ENCODE measurements at regions not wholly inside any gene's neighbourhood (a gene's known extent, or its start where the extent isn't known, plus 50 kb on each side); places are given as distances from the start of the nearest gene placed in this dataset.
"Not testable (repeated sequence)": the region's sequence is repeated elsewhere in the genome, so short reads cannot be mapped to it uniquely, and the experiment has no call there.

DNA sequence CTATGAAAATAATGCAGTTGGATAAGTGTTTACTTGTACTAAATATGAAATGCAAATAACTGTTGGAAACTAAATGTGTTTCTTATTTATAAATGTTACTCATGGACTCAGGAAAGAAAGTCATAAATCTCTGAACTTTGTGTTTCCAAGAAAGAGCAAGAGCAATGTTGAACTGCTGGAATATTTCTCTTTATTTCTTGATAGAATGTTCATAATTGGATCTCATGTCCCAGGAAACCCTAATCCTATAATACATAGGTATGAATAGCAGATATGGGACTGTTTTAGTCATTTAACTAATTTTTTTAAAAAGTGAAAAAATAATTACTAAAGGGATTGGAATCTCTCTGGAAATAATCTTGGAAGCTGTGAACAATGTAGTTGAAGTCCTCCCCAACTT lies 245.0 kb upstream of the ACTBL2 start:
- DNase-seq: no peak

DNA sequence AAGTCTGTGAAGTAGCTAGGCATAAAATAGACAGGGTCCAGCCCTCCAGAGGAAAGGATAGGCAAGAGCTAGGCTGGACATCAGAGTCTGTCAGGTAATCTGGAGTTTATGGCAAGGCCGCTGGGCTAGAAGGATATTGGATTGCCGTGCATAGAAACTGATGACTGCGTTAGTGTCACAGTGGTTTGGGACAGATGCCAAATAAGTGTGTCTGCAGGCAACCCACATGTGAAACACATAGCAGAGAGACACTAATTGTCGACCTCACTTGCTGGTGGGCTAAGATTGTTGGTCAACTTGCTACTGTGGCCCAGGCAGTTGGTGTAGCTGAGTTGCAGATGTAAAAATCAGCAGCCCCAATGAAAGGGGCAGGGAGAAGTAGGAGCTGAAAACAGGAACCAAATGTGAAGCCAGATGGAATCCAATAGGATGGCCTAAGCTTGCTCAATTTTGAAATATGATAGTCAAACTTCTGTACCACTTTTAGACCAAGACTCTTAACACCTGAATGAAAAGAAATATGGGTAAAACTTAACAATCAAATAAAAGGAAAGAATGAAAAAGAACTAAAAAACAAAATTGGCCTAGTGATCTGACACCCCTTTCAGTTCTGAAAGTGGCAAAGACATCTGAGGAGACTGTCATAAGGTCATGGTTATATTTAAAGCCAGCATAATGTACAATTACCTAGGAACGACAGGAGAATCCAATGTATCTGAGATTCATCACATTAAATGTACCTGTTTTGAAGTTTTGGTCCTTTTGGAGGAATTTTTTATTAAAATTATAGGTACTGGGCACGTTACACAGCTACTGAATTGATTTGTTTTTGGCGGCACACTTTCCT lies 243.3 kb upstream of the ACTBL2 start:
- no peak for DNase-seq

DNA sequence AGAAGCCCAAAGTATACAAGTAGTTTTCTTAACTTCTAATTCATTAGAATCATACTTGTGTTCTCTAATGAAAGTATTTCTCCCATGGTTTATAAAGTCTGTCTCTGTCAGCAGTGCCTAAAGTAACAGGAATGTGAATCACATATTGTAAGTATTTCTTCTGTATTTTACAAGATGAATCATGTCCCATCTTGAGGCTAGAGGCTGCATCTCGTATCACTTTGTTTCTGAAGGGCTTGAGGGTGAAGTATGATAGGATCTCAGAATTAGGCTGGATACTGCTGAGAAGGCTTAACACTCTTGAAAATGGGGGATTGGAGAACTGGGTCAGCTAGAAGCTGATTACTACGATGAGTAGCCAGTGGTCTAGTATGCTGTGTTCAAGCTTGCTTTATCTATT lies 242.2 kb upstream of the ACTBL2 start:
- DNase-seq: no peak

DNA sequence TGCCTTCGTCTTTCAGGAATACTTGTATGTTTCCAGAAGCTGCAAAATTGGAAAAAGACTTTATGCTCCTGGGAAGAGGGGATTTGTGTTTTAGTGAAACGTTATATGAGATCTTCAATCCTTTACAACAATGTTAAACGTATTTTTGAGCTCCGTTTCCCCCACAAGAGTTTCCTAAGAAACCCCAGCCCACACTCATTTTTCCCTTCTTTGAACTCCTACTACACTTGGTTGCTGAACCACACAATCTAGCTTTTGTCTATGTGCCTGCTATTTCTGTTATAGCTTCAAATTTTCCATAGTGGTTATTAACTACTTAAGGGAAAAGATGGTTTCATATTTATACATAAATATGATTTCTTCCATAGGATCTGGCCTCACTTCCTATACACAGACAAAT lies 238.6 kb upstream of the ACTBL2 start:
- no peak for DNase-seq

DNA sequence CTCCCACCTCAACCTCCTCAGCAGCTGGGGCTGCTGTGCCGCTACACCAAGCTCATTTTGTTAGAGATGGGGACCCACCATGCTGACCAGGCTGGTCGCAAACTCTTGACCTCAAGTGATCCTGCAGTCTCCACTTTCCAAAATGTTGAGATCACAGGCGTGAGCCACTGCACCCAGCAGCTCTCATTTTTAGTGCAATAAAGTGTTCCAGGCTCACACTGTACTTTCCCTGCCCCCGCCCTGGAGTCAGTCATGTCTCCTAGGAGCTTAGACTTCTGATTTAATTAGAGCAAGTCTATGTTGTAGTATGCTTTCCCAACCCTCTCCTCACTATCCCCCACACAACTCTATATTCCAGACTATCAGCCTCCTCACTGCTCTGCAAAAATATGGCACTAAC lies 238.0 kb upstream of the ACTBL2 start:
- DNase-seq: no peak

DNA sequence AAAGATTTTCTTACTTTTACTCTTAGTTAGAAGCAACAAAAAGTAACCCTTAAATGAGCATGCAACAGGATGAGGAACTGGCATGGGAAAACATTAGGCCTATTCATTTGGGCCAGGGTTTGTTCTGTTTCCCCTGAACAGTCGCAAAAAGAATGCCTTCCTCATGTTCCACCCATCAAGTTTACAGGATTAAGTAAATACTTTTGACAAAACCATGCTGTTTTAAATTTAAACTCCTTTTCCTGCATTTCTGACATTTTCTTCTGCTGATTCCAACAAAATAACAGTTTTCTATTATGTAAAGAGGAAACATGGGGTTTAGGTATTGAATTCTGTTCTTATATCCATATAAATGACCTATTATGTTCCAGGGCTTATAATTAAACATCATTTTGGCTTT lies 236.6 kb upstream of the ACTBL2 start:
- DNase-seq: no peak

DNA sequence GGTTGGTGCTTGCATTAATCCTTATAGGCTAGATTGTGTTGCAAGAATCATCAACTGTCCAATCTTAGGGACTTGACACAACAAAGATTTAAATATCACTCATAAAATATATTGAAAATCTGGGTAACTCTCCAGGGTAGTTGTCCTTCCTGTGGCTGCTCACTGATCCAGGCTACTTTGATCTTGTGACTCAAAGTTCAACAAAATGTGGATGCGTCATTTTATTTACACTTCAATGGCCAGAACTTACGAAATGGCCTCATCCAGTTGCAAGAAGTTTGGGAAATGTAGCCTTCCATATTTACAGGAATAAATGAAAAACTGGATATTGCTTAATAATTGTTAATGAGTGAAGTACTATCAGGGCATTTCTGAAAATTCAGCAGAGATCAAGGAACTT lies 235.5 kb upstream of the ACTBL2 start:
- no peak for DNase-seq

DNA sequence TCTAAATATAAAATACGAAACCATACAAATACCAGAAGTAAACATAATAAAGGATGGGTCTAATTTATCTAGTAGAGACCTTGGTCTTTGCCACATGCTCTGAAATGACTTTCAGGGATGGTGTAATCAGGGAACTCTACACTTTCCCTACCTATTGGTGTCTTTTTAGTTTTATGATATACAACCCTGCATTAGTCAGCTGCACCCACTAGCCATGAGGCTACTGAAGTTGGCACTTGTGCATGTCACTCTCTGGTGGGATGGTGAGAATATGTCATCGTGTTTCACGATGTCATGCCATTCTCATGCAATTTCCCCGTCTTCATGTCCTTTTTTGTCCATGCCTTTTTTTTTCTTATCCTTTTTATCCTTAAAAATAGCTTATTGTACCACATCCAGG lies 234.9 kb upstream of the ACTBL2 start:
- DNase-seq: no peak

DNA sequence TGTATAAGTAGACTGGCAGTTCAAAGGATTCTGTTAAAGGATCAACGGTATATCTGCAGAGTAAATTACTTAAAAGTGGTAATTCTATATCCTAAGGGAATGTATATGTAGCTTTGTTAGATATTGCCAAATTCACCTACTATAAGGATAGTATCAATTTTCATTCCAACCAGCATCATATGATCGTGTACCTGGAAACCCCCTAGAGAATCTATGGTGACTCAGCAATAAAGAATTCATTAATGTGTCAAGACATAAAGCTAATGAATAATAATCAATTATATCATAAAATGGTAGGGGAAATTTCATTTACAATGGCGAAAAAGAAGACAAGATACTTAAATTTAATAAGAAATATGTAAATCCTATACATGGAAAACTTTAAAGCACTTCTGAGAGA lies 234.1 kb upstream of the ACTBL2 start:
- DNase-seq: no peak

DNA sequence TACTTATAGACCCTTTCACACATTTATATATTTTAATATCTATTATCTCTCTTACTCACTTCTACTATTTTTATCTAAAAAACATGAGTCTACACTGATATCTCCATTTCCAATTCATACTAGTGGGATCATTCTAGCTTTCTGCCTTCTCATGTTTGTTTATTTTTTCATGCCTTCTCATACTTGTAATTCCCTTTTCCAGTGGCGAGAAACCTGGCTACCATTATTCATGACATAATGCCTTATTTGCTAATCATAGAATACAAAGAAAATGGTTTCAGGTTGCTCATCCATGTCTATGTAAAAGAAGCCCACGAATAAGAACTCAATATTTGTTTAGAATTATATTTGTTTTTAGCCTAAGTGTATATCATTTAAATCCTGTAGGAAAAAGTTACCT lies 232.7 kb upstream of the ACTBL2 start:
- no peak for DNase-seq

DNA sequence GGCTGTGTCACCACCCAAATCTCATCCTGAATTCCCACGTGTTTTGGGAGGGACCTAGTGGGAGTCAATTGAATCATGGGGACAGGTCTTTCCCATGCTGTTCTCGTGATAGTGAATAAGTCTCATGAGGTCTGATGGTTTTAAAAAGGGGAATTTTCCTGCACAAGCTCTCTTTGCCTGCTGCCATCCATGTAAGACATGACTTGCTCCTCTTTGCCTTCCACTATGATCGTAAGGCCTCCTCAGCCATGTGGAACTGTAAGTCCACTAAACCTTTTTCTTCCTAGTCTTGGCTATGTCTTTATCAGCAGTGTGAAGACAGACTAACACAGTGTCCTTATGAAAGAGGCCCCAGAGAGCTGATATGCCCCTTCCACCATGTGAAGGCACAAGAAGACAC lies 230.9 kb upstream of the ACTBL2 start:
- not testable (repeated sequence) for DNase-seq

DNA sequence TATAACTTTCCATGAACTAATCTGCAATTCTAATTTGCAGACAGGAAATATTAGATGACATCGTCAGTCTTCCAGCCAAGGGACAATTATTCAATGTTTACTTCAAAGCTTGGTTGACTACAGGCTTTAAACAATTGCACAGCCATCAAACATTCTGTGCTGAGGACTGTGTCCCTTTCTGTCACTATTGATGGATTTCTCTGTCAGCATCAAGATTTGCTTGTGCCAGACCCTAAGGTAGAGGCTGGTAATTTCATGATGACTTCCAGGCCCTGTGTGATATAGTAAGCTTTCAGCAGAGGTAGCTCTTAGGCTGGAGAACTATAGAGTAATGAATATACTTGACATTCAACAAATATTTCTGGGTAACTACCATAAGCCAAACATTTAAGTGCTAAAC lies 229.3 kb upstream of the ACTBL2 start:
- no peak for DNase-seq

DNA sequence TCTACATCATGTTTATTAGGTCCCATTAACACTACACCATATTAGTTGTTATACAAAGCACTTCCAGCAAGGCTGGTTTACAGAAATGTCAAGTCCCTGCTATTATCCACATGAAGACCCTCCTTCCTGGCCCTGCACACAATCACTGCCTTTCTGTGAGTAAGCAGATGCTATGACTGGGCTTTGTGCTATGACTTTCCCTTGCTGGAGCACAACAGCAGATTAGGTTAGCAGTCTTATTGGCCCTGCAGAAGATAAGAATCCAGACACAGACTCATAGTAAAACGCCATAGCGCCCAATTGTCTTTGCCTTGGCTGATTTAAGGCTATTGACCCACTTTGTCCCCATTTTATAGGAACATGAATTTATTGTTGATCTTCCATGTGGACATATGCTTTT lies 228.9 kb upstream of the ACTBL2 start:
- DNase-seq: no peak

DNA sequence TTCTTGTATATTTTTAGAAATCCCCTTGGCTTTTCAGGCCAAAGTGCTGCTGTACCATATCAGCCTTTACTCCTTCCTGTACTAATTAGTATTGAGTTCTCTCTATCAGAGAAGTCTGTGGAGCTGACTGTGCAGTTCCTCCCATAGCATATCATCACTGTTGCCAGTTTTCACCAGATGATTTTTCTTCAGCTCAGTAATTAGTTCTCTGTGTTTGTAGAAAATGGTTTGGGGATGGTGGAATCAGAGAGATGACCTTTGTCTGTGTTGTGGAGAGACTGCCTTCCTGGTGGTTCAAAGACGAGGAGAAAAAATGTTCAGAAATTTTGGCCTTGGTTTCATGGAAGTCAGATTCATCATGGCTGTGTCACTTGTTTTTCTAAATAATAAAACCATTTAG lies 227.5 kb upstream of the ACTBL2 start:
- no peak for DNase-seq

DNA sequence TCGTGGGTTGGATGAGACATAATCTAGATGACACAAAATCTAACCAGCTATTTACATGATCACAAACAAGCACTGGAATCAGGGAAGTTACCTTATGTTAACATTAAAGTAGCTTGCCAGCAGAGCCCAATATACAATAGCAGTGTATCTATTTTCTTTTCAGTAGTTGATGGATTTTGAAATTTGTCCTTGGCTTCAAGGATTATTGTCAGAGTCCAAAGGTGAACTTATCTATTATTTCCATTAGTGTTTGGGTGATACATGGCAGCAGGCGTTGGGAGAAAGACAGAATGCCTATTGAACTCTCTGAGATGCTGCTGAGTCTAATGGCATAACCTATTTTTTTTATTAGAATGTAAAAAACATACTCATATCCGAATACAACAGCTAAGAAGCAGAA lies 223.2 kb upstream of the ACTBL2 start:
- DNase-seq: no peak

DNA sequence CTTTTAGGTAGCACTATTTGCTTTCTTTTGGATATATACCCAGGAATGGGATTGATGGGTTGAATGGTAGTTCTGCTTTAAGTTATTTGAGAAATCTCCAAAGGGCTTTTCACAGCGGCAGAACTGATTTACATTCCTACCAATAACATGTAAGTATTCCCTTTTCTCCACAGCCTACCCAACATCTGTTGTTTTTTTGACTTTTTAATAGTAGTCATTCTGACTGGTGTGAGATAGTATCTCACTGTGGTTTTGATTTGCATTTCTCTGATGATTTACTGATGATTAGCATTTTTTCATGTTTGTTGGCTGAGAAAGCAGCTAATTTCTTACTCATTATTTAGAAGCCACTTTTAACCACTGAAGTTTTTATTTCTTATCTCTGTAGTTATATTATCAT lies 221.1 kb upstream of the ACTBL2 start:
- DNase-seq: no peak

DNA sequence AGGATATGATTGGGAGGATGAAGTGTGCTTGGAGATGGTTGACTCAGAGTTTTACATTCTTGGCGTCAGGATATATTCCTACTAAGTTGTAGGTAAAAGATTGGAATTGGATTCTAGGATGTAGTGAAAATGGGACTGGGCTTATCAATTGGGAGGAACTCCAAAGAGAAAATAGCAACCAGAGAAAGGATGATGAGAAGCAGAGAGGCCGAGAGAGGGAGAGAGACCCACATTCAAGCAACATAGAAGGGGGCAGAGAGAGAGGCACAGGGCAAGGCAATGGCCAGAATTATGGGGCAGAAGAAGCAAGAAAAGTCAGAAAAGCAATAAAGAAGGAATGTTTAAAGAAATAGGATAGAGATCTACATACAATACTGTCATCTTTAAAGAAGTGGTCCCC lies 217.9 kb upstream of the ACTBL2 start:
- no peak for DNase-seq

DNA sequence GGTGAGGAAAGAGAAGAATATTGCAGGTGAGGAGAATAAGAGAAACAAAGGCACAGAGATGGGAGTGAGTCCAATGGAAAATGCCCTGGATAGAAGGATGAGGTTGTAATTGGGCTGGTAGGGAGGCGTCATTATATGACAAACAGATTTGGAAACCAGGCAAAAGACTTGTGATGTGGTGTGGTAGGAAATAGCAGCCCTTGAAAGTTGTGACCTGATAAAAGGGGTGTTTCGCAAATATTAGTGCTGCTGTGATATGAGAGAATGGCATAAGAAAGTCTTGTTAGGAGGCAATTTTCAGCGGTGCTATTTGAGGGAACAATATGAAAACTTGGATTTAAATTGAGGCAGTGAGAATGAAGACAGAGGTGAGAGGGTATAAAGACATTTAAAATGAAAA lies 217.5 kb upstream of the ACTBL2 start:
- DNase-seq: no peak

DNA sequence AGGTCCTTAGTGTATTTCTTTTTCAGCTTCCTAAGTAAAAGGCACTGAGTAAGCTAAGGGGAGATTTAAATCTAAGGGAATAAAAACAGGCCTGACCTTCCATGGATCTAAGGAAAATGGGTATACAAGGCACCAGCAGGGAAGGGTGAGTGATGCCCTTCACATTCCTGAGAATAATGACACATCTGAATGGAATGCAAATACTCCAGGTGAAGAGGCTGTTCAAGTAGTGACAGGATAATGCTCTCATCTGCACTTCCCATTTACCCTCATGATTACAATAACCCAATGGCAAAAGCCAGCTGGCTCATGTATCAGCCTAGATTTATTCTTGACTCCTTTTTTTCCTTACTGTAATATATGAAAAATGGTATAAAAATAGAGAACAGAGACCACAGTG lies 216.2 kb upstream of the ACTBL2 start:
- no peak for DNase-seq

DNA sequence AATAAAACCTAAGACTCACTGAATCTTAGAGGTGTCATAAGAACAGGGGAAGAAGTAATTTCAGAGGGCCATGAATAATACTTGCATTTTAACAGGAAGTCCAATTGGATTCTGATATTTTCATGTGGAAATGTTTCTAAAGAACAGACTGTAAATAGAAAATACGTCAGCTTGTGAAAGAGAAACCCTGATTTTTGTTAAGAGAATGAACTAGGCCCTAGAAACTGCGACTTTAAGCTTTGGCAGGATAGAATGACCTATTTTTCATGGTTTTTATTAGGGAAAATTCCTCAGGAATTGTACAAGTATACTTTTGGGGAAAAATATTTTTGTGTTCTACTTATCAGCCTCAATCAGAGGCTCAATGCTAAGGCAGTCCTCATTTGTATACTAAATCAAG lies 215.5 kb upstream of the ACTBL2 start:
- DNase-seq: no peak

DNA sequence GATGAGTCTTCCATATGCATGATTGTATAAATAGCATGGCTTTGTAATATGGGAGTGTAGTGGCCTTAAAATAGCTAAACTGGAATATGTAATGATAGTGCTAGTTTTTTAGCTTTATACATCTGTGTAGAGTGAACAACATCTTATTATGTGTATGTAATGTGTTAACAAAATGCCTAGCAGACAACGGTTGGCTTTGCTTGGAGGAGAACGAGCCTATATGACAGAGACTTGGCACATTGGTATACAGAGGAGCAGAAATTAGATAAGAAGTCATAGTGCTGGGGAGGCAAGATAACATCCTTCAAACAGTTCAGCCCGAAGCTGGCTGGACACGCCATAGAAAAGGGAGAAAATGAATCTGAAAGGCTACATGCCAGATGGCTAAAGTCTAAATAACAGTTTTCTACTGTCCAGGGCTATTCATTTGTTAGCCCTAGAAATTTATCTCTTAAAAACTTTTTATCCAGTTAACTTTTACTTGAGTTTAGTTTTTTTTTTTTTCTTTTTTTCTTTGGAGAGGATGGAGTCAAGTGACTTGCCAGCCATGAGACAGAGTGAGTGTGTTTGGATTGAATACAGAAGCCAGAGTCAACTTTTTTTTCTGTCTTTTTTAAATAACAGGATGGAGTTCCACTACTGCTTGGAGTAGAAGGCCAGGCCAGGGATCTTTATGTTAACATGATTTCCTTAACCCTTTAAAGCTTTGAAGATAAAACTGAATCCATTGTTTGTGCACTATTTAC lies 214.4 kb upstream of the ACTBL2 start:
- DNase-seq: no peak

DNA sequence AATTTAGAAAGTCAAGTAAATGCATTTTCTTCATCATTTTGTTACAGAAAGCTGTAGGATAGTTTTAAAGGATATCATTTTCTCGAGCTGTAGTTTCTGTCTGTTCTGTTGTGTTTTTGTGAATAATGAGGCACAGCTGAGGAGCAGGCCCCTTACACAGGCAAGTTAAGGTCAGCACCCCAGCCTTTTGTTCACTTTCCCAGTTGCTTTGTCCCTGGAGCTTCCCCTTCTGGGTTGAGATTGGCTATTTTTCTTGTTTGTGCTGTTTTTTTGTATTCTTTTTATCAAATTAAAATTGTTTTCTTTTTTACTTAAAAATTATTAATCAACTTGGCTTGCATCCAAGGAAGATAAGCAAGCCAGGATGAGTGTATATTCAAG lies 213.8 kb upstream of the ACTBL2 start:
- no peak for DNase-seq

DNA sequence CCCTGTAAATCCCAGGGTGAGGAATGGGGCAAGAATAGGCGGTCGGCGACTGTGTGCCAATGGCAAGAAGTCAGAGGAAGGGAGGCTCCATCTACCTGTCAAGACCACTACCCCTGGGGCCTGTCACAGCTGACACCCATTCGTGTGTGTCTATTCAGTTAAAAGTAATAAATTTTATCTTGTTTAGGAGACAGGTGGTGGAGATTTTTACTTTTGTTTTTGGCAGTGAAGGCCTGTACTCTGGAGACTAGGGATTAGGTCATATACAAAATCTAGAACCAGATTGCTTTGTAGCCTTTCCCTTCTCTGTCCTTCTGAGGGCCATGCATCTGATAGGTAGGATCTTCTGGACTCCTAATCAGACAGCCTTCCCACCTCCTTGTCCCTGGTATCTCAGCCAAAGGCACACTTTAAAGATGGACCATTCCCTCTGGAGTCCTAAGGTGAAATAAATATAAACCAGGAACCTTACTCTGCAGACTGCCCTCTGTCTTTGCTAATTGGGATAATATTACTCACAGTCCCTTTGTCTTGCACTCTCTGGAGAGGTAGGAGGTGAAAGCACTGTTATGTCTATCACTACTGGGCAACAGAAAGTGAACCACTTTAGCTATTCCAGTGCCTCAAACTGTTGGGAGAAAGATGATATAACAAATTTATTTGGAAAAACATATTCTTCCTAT lies 213.2 kb upstream of the ACTBL2 start:
- DNase-seq: no peak

DNA sequence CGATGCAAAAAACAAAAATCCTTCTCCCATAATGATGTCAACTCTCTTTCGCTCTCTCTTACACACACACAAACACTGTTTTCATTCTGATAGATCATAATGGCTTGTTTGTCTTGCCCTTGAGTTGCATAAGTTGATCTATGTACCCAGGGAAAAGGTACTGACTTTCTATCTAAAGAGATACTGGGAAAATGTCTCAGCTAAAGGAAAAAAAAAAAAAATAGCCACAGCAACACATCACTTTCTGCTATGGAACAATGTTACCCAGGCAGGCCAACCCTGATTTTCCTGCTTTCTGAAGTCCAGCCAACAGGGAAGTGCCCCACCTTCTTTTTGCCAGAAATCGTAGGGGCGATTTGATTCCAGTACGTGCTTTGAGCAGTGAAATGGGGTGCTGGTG lies 212.6 kb upstream of the ACTBL2 start:
- DNase-seq: no peak

Measured in T-helper 1 cell (primary cell).